HepG2 (cell line): ENCODE measurements at regions not wholly inside any gene's neighbourhood (a gene's known extent, or its start where the extent isn't known, plus 50 kb on each side); places are given as distances from the start of the nearest gene placed in this dataset.

Experiments
- ATAC-seq: fragments of 200-7000 bp; cut with Tn5 transposase; 3 replicates; pipeline ENCODE4 v1.9.1; 2020; ENCODE audit warnings: mild to moderate bottlenecking, moderate library complexity
- BruUV-seq: library from RNA; stranded (reverse); fragments of 400-500 nt; replicated peaks from 2 replicates; lab custom pipeline; 2021; lab: Mats Ljungman, UMichigan
- CTCF ChIA-PET: fragments of 300-600 bp; formaldehyde crosslinking; extraction: SDS; loops from one replicate; lab custom pipeline; 2021; ENCODE audit warnings: low total read pairs, inconsistent platforms, low intra/inter-chr PET ratio; lab: Yijun Ruan, JAX
- POLR2A ChIA-PET: fragments of 350-600 bp; sonication (Branson Sonifier 250); formaldehyde crosslinking; loops from one replicate; lab custom pipeline; 2020; ENCODE audit warnings: antibody characterized with exemption, inconsistent platforms; lab: Yijun Ruan, JAX
- DNase-seq: peaks from one replicate; pipeline ENCODE4 v3.0.0-alpha.2; 2015; ENCODE audit warnings: low spot score
- FAIRE-seq: peaks from 3 replicates; lab custom pipeline; 2011; peaks lifted over from hg19 to GRCh38; lab: Jason Lieb, UNC
- H2AFZ ChIP-seq: one replicate; pipeline ENCODE4 v1.6.1; 2011; ENCODE audit warnings: low read length, inconsistent platforms
- H3K27ac ChIP-seq: fragments of 300-600 bp; 3 replicates; pipeline ENCODE4 v1.8.0; 2011; ENCODE audit warnings: mixed run types, mild to moderate bottlenecking, mixed read lengths, low read length, inconsistent platforms; ENCODE audit not compliant: insufficient read depth; ENCODE audit errors: extremely low read length
- H3K27me3 ChIP-seq, 2 experiments: fragments of 200-600 bp in 1 of 2; 2 replicates in 1 of 2; 3 replicates in 1 of 2; pipeline versions ENCODE4 v1.6.0 to v1.8.0; 2011; ENCODE audit warnings: low read length in 2 of 2, mild to moderate bottlenecking in 2 of 2, moderate library complexity in 2 of 2, inconsistent platforms in 1 of 2; ENCODE audit not compliant: insufficient read depth in 2 of 2, control insufficient read depth in 1 of 2
- H3K36me3 ChIP-seq, 2 experiments: fragments of 200-600 bp in 1 of 2; replicated peaks in 1 of 2; 2 replicates in 1 of 2; 3 replicates in 1 of 2; pipeline versions ENCODE4 v1.5.1 to v1.8.0; 2011; ENCODE audit warnings: low read length in 2 of 2, inconsistent platforms in 1 of 2; ENCODE audit not compliant: insufficient read depth in 2 of 2, control insufficient read depth in 1 of 2
- H3K4me1 ChIP-seq: 2 replicates; pipeline ENCODE4 v1.5.1; 2012; ENCODE audit warnings: low read length, inconsistent platforms; ENCODE audit not compliant: insufficient read depth
- H3K4me2 ChIP-seq: 2 replicates; pipeline ENCODE4 v1.6.0; 2011; ENCODE audit warnings: low read depth, low read length, inconsistent platforms
- H3K4me3 ChIP-seq, 3 experiments: fragments of 200-600 bp in 1 of 3; sonication (generic), shearing (Covaris generic) in 1 of 3; replicated peaks in 1 of 3; 2 replicates each; pipeline ENCODE4 v1.5.1; 2011 to 2016; ENCODE audit warnings: low read length in 3 of 3, inconsistent platforms in 2 of 3, low read depth in 2 of 3, mild to moderate bottlenecking in 2 of 3, control low read depth in 1 of 3, mixed read lengths in 1 of 3; ENCODE audit not compliant: insufficient read depth in 1 of 3
- H3K79me2 ChIP-seq: one replicate; pipeline ENCODE4 v1.6.1; 2011; ENCODE audit warnings: low read length, inconsistent platforms; ENCODE audit not compliant: insufficient read depth
- H3K9ac ChIP-seq: 2 replicates; pipeline ENCODE4 v1.6.0; 2011; ENCODE audit warnings: mild to moderate bottlenecking, low read depth, low read length, inconsistent platforms; ENCODE audit not compliant: insufficient read depth
- H3K9me3 ChIP-seq: 2 replicates; pipeline ENCODE4 v1.5.1; 2012; ENCODE audit warnings: mild to moderate bottlenecking, low read length
- H4K20me1 ChIP-seq: 2 replicates; pipeline ENCODE4 v1.6.0; 2011; ENCODE audit warnings: inconsistent platforms, mild to moderate bottlenecking, low read length, moderate library complexity; ENCODE audit not compliant: insufficient read depth
- NRL ChIP-seq: sonication (generic); formaldehyde crosslinking; IDR thresholded peaks from 2 replicates; pipeline ENCODE4 v1.5.0; 2020; ENCODE audit warnings: missing genetic modification reagents, mild to moderate bottlenecking, moderate library complexity, borderline replicate concordance
- SNRNP70 ChIP-seq: fragments of 200-400 bp; formaldehyde crosslinking; IDR thresholded peaks from 2 replicates; pipeline ENCODE4 v1.6.1; 2017; ENCODE audit warnings: mild to moderate bottlenecking, low read depth, low read length, moderate library complexity
- ZBTB33 ChIP-seq: sonication (generic); formaldehyde crosslinking; IDR thresholded peaks from 2 replicates; pipeline ENCODE4 v1.4.0; 2020; ENCODE audit warnings: missing genetic modification reagents
- ZBTB44 ChIP-seq: sonication (generic); formaldehyde crosslinking; IDR thresholded peaks from 2 replicates; pipeline ENCODE4 v1.4.0; 2020; ENCODE audit warnings: missing genetic modification reagents
- ZBTB8A ChIP-seq: sonication (generic); formaldehyde crosslinking; IDR thresholded peaks from 2 replicates; pipeline ENCODE4 v1.4.0; 2020; ENCODE audit warnings: mild to moderate bottlenecking, low read depth, missing genetic modification reagents, borderline replicate concordance
- ZIK1 ChIP-seq: sonication (generic); formaldehyde crosslinking; IDR thresholded peaks from 2 replicates; pipeline ENCODE4 v1.5.0; 2020; ENCODE audit warnings: mild to moderate bottlenecking, low read depth, missing genetic modification reagents, borderline replicate concordance
- ZNF749 ChIP-seq: sonication (generic); formaldehyde crosslinking; IDR thresholded peaks from 2 replicates; pipeline ENCODE4 v1.8.0; 2022; ENCODE audit warnings: mild to moderate bottlenecking, missing genetic modification reagents, moderate library complexity, borderline replicate concordance
- ZZZ3 ChIP-seq: sonication (generic); formaldehyde crosslinking; IDR thresholded peaks from 2 replicates; pipeline ENCODE4 v1.4.0; 2020; ENCODE audit warnings: missing genetic modification reagents, mild to moderate bottlenecking, borderline replicate concordance
- WGBS: methylation state at CpG from one replicate; pipeline ENCODE4 v1.1.6; 2017; ENCODE audit warnings: low lambda C conversion rate; 5-methylcytosine and 5-hydroxymethylcytosine counted together
- in situ Hi-C: cut with HindIII; loops from 2 replicates; pipeline ENCODE4 v1.10.0; 2017; ENCODE audit warnings: low pct_unique_long_range_greater_than_20kb; ENCODE audit not compliant: extremely low pct_ligation_motif_present
- intact Hi-C: fragments of 100-400 bp; cut with micrococcal nuclease; formaldehyde crosslinking; loops from one replicate; pipeline ENCODE4 v1.10.0; 2022; ENCODE audit not compliant: unreplicated experiment
- TF ChIP-seq, protein P1 (sequence below): sonication (generic); formaldehyde crosslinking; IDR thresholded peaks from 2 replicates; pipeline ENCODE4 v1.4.0; 2020; ENCODE audit warnings: mild to moderate bottlenecking, missing genetic modification reagents
- TF ChIP-seq, protein P2 (sequence below): sonication (generic); formaldehyde crosslinking; IDR thresholded peaks from 2 replicates; pipeline ENCODE4 v1.8.1; 2023; ENCODE audit warnings: missing genetic modification reagents, inconsistent platforms, borderline replicate concordance
- TF ChIP-seq, protein P3 (sequence below): sonication (generic); formaldehyde crosslinking; IDR thresholded peaks from 2 replicates; pipeline ENCODE4 v1.9.0; 2021; ENCODE audit warnings: mild to moderate bottlenecking, missing genetic modification reagents

GRCh38 chr13:34502621-34503020 lies 439.4 kb upstream of the NBEA start:
- CTCF ChIA-PET, result no interaction called here
- no peaks in the 10 kb centered on the region for H3K4me1 ChIP-seq
- H2AFZ ChIP-seq, result no peak overlapping the region
- H3K27ac ChIP-seq, result no peak overlapping the region
- no peak for FAIRE-seq
- intact Hi-C loops, result no loop called here
- no peak for ATAC-seq
- no peaks in the 10 kb centered on the region for H3K9me3 ChIP-seq
- H4K20me1 ChIP-seq, result no peaks in the 10 kb centered on the region
- no peak overlapping the region for H3K9ac ChIP-seq
- DNase-seq, result no peak
- POLR2A ChIA-PET, result no interaction called here
- H3K79me2 ChIP-seq, result no peaks in the 10 kb centered on the region
- no peaks in the 10 kb centered on the region for H3K27me3 ChIP-seq
- in situ Hi-C loops, result no loop called here
- no TSS peak for BruUV-seq
- no peak overlapping the region for H3K4me2 ChIP-seq
- H3K36me3 ChIP-seq, result no peaks in the 10 kb centered on the region
- H3K4me3 ChIP-seq, result no peak overlapping the region
- 47% methylated on average over 3 of the region's 3 CpGs for WGBS
- TF ChIP-seq, protein P1, sequence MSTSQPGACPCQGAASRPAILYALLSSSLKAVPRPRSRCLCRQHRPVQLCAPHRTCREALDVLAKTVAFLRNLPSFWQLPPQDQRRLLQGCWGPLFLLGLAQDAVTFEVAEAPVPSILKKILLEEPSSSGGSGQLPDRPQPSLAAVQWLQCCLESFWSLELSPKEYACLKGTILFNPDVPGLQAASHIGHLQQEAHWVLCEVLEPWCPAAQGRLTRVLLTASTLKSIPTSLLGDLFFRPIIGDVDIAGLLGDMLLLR, result no peak
- TF ChIP-seq ZNF749 (CRISPR knock-in tag) (no peak), NRL (CRISPR knock-in tag) (no peak), ZBTB33 (no peak), ZIK1 (no peak), ZBTB8A (no peak), ZZZ3 (CRISPR knock-in tag) (no peak), SNRNP70 (no peak), ZBTB44 (no peak)
- TF ChIP-seq, protein P2, sequence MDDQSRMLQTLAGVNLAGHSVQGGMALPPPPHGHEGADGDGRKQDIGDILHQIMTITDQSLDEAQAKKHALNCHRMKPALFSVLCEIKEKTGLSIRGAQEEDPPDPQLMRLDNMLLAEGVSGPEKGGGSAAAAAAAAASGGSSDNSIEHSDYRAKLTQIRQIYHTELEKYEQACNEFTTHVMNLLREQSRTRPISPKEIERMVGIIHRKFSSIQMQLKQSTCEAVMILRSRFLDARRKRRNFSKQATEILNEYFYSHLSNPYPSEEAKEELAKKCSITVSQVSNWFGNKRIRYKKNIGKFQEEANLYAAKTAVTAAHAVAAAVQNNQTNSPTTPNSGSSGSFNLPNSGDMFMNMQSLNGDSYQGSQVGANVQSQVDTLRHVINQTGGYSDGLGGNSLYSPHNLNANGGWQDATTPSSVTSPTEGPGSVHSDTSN, result no peak
- TF ChIP-seq, protein P3, sequence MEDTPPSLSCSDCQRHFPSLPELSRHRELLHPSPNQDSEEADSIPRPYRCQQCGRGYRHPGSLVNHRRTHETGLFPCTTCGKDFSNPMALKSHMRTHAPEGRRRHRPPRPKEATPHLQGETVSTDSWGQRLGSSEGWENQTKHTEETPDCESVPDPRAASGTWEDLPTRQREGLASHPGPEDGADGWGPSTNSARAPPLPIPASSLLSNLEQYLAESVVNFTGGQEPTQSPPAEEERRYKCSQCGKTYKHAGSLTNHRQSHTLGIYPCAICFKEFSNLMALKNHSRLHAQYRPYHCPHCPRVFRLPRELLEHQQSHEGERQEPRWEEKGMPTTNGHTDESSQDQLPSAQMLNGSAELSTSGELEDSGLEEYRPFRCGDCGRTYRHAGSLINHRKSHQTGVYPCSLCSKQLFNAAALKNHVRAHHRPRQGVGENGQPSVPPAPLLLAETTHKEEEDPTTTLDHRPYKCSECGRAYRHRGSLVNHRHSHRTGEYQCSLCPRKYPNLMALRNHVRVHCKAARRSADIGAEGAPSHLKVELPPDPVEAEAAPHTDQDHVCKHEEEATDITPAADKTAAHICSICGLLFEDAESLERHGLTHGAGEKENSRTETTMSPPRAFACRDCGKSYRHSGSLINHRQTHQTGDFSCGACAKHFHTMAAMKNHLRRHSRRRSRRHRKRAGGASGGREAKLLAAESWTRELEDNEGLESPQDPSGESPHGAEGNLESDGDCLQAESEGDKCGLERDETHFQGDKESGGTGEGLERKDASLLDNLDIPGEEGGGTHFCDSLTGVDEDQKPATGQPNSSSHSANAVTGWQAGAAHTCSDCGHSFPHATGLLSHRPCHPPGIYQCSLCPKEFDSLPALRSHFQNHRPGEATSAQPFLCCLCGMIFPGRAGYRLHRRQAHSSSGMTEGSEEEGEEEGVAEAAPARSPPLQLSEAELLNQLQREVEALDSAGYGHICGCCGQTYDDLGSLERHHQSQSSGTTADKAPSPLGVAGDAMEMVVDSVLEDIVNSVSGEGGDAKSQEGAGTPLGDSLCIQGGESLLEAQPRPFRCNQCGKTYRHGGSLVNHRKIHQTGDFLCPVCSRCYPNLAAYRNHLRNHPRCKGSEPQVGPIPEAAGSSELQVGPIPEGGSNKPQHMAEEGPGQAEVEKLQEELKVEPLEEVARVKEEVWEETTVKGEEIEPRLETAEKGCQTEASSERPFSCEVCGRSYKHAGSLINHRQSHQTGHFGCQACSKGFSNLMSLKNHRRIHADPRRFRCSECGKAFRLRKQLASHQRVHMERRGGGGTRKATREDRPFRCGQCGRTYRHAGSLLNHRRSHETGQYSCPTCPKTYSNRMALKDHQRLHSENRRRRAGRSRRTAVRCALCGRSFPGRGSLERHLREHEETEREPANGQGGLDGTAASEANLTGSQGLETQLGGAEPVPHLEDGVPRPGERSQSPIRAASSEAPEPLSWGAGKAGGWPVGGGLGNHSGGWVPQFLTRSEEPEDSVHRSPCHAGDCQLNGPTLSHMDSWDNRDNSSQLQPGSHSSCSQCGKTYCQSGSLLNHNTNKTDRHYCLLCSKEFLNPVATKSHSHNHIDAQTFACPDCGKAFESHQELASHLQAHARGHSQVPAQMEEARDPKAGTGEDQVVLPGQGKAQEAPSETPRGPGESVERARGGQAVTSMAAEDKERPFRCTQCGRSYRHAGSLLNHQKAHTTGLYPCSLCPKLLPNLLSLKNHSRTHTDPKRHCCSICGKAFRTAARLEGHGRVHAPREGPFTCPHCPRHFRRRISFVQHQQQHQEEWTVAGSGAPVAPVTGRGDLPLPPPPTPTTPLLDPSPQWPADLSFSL (CRISPR knock-in tag), result no peak
